ENCODE measurements at regions not wholly inside any gene's neighbourhood (a gene's known extent, or its start where the extent isn't known, plus 50 kb on each side); places are given as distances from the start of the nearest gene placed in this dataset.

DNA sequence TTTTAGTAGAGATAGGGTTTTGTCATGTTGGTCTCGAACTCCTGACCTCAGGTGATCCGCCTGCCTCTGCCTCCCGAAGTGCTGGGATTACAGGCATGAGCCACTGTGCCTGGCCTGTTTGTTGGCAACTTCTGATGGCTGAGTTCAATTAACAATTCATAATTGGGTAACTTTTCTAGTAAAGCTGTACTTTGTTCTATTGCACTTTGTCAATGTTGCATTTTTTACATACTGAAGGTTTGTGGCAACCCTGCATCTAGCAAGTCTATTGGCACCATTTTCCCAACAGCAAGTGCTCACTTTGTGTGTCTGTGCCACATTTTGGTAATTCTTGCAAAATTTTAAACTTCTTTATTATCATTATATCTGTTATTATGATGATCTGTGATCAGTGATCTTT is 64.5 kb upstream of the USP24 start:
- TF ChIP-seq POLR2A (IDR thresholded peaks at IDR 0.05), result no peak
- TF ChIP-seq, protein P1, sequence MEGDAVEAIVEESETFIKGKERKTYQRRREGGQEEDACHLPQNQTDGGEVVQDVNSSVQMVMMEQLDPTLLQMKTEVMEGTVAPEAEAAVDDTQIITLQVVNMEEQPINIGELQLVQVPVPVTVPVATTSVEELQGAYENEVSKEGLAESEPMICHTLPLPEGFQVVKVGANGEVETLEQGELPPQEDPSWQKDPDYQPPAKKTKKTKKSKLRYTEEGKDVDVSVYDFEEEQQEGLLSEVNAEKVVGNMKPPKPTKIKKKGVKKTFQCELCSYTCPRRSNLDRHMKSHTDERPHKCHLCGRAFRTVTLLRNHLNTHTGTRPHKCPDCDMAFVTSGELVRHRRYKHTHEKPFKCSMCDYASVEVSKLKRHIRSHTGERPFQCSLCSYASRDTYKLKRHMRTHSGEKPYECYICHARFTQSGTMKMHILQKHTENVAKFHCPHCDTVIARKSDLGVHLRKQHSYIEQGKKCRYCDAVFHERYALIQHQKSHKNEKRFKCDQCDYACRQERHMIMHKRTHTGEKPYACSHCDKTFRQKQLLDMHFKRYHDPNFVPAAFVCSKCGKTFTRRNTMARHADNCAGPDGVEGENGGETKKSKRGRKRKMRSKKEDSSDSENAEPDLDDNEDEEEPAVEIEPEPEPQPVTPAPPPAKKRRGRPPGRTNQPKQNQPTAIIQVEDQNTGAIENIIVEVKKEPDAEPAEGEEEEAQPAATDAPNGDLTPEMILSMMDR (IDR thresholded peaks at IDR 0.05), result no peak

All from tibial nerve (tissue), 3 donors.